WTC11 (cell line): ENCODE measurements at regions not wholly inside any gene's neighbourhood (a gene's known extent, or its start where the extent isn't known, plus 50 kb on each side); places are given as distances from the start of the nearest gene placed in this dataset.

Experiments used
- ATAC-seq: fragments of 200-7000 bp; cut with Tn5 transposase; 2 replicates; pipeline ENCODE4 v1.10.0; 2021; ENCODE audit warnings: mild to moderate bottlenecking, moderate library complexity
- CTCF ChIA-PET: fragments of 300-600 bp; sonication (Branson Sonifier 250); formaldehyde crosslinking; loops from one replicate; lab custom pipeline; 2021; ENCODE audit warnings: antibody characterized with exemption; lab: Charles Lee
- POLR2A ChIA-PET: fragments of 350-600 bp; sonication (Branson Sonifier 250); formaldehyde crosslinking; loops from one replicate; lab custom pipeline; 2021; ENCODE audit warnings: antibody characterized with exemption; lab: Charles Lee
- DNase-seq: peaks from one replicate; pipeline ENCODE4 v3.0.0; 2021; ENCODE audit warnings: low spot score
- H3K27ac Mint-ChIP-seq: 2 replicates; pipeline ENCODE4 v1.8.0; 2021; ENCODE audit warnings: mixed read lengths
- H3K27me3 Mint-ChIP-seq: 2 replicates; pipeline ENCODE4 v1.8.0; 2021; ENCODE audit warnings: low read depth, mild to moderate bottlenecking, moderate library complexity, mixed read lengths
- H3K36me3 Mint-ChIP-seq: 2 replicates; pipeline ENCODE4 v1.8.0; 2021; ENCODE audit warnings: mixed read lengths
- H3K4me1 Mint-ChIP-seq: 2 replicates; pipeline ENCODE4 v1.8.0; 2022; ENCODE audit warnings: mixed read lengths
- H3K4me3 Mint-ChIP-seq: 2 replicates; pipeline ENCODE4 v1.8.0; 2021; ENCODE audit warnings: mild to moderate bottlenecking, moderate library complexity, mixed read lengths
- H3K9me3 Mint-ChIP-seq: 2 replicates; pipeline ENCODE4 v1.8.0; 2021; ENCODE audit warnings: mixed read lengths
- EMX1 ChIP-seq: fragments of 250-450 bp; sonication (Bioruptor Pico); IDR thresholded peaks from 2 replicates; pipeline ENCODE4 v1.8.0; 2021; ENCODE audit warnings: mild to moderate bottlenecking
- GRHL2 ChIP-seq: fragments of 250-450 bp; sonication (Bioruptor Pico); IDR thresholded peaks from 2 replicates; pipeline ENCODE4 v1.8.0; 2022; ENCODE audit warnings: mild to moderate bottlenecking, moderate library complexity; ENCODE audit not compliant: insufficient replicate concordance, severe bottlenecking
- HMGA2 ChIP-seq: fragments of 250-450 bp; sonication (Bioruptor Pico); IDR thresholded peaks from 2 replicates; pipeline ENCODE4 v1.4.0; 2021; ENCODE audit warnings: mild to moderate bottlenecking, moderate library complexity
- NFYB ChIP-seq: sonication (generic); formaldehyde crosslinking; conservative IDR thresholded peaks from 2 replicates; pipeline ENCODE4 v1.8.0; 2022; ENCODE audit warnings: low read depth, missing genetic modification reagents
- NR2C2 ChIP-seq: sonication (generic); formaldehyde crosslinking; IDR thresholded peaks from 2 replicates; pipeline ENCODE4 v1.8.0; 2022; ENCODE audit warnings: mild to moderate bottlenecking, missing genetic modification reagents
- SP1 ChIP-seq: sonication (generic); formaldehyde crosslinking; conservative IDR thresholded peaks from 2 replicates; pipeline ENCODE4 v1.8.1; 2022; ENCODE audit warnings: missing genetic modification reagents
- ZNF219 ChIP-seq: sonication (generic); formaldehyde crosslinking; IDR thresholded peaks from 2 replicates; pipeline ENCODE4 v1.8.0; 2023; ENCODE audit warnings: missing genetic modification reagents, mild to moderate bottlenecking, borderline replicate concordance
- ZNF423 ChIP-seq: fragments of 250-450 bp; sonication (Bioruptor Pico); IDR thresholded peaks from 2 replicates; pipeline ENCODE4 v2.1.2; 2022; ENCODE audit warnings: mild to moderate bottlenecking, moderate library complexity
- ZNF671 ChIP-seq: fragments of 250-450 bp; sonication (Bioruptor Pico); IDR thresholded peaks from 2 replicates; pipeline ENCODE4 v1.8.0; 2021; ENCODE audit warnings: mild to moderate bottlenecking
- TF ChIP-seq, protein P1 (sequence below): fragments of 250-450 bp; sonication (Bioruptor Pico); conservative IDR thresholded peaks from 2 replicates; pipeline ENCODE4 v1.9.0; 2021; ENCODE audit warnings: mild to moderate bottlenecking
- TF ChIP-seq, protein P2 (sequence below): sonication (generic); formaldehyde crosslinking; IDR thresholded peaks from 2 replicates; pipeline ENCODE4 v1.8.0; 2022; ENCODE audit warnings: mild to moderate bottlenecking, missing genetic modification reagents
- TF ChIP-seq, protein P3 (sequence below): fragments of 250-450 bp; sonication (Bioruptor Pico); IDR thresholded peaks from 2 replicates; pipeline ENCODE4 v1.8.0; 2021; ENCODE audit warnings: mild to moderate bottlenecking
- TF ChIP-seq, protein P4 (sequence below): fragments of 200-600 bp; IDR thresholded peaks from 2 replicates; pipeline ENCODE4 v1.8.0; 2022; ENCODE audit warnings: antibody characterized with exemption
- TF ChIP-seq, protein P5 (sequence below): sonication (generic); formaldehyde crosslinking; conservative IDR thresholded peaks from 2 replicates; pipeline ENCODE4 v1.8.1; 2023; ENCODE audit warnings: mild to moderate bottlenecking, low read depth, missing genetic modification reagents, moderate library complexity
- TF ChIP-seq, protein P6 (sequence below): fragments of 250-450 bp; sonication (Bioruptor Pico); IDR thresholded peaks from 2 replicates; pipeline ENCODE4 v1.9.0; 2021; ENCODE audit warnings: mild to moderate bottlenecking

DNA sequence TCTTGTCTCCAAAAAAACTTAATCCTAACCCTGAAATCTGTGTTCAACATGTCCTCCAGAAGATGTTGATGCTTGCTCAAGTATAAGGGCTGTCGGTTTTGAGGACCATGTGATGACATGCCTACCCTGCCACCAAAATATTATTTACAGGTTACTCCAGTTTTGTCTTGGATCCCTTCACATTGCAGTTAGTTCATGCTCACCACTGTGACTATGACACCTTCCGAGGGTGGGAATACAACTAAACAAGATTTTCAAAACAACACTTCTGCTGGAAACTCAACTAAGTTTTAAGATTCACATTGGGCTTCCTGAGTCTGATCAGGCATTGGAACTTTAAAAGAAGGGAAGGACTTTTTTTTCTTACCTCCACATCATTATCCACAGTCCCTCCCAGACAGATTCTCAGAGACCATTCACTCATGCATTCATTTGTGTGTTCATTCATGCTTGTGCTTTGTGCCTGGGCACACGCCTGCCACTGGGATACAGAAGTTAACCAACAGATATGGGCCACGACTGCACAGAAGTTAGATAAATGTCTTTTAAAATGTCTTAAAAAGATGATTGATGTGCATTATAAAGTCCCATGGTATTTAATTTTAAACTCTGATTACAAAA is 118.7 kb upstream of the GJE1 start (continued):
- no peak for TF ChIP-seq ZNF219 (CRISPR knock-in tag)

DNA sequence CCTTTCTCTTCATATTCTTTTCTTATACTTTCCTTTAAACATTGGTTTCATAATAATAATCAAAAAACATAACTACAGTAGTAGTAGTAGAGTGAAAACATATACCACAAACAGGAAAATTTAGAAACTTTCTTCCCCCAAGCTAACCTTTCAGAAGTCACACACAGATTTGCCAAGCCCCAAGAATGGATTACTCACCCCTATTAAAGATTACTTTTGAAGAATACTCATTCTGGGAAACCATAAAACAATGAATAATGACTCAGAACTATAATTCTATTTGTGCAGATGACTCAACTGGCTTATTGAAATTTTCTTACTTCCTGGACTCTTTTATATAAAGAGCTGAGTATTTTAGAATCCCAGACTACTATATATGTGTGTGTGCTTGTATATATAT is 119.4 kb upstream of the GJE1 start:
- ChIA-PET CTCF (no interaction called here), POLR2A (no interaction called here)
- TF ChIP-seq GRHL2 (CRISPR knock-in tag) (no peak), SP1 (CRISPR knock-in tag) (no peak)
- Mint-ChIP-seq H3K27ac (no peak overlapping the region; the same call in 1 of the 2 replicates), H3K36me3 (peaks cover 14% of the 10 kb centered on the region), H3K27me3 (no peaks in the 10 kb centered on the region), H3K4me1 (peaks cover 58% of the 10 kb centered on the region), H3K4me3 (no peak overlapping the region), H3K9me3 (peaks cover 24% of the 10 kb centered on the region)
- no peak for ATAC-seq
- no peak for DNase-seq

DNA sequence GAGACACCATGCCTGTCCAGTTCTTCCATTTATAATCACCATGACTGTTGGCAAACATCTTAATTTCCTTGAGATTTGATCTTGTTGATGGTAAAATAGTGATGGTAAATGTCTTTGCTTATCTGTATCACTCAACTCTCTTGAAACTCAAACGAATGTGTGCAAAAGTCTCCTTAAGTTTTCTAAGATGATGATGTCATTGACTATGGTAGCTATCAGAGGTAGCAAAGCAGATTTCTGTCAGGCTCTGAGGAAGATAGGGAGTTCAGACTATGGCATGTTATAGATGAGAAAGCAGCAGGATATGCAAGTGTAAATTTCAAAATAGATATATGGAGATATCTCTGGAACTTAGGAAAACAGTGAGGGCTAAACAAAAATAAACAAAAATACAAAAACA is 121.0 kb upstream of the GJE1 start:
- peaks cover 20% of the 10 kb centered on the region for H3K9me3 Mint-ChIP-seq
- peaks cover 57% of the 10 kb centered on the region for H3K4me1 Mint-ChIP-seq
- H3K27ac Mint-ChIP-seq, result no peak overlapping the region
- no peaks in the 10 kb centered on the region for H3K27me3 Mint-ChIP-seq
- ATAC-seq, result no peak
- no peak for TF ChIP-seq NFYB
- TF ChIP-seq, protein P1, sequence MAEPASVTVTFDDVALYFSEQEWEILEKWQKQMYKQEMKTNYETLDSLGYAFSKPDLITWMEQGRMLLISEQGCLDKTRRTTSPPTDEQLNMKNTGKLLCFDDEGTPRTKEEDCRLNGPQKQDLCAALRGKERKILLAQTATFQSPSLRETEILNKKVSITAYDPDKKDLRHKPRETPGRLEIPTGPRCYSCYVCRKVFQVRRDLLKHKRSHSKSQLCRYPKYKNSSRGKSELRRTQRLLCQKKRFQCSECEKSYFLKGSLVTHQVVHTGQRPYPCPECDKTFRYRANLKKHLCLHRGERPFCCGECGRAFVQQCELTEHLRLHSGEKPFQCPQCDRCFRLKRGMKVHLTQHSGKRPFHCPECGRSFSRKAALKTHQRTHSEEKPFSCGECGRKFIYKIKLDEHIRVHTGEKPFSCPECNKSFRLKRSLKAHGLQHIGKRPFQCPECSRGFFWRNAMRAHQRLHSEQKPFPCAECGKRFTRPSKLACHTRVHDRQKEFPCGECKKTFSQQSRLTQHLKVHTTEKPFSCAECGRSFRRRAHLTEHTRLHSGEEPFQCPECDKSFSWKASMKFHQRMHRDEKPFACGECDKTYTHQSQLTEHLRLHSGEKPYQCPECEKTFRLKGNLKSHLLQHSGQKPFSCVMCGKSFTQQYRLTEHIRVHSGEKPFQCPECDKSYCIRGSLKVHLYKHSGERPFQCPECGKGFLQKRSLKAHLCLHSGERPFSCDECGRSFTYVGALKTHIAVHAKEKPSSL (CRISPR knock-in tag), result no peak
- no peak for TF ChIP-seq ZNF423 (CRISPR knock-in tag)
- TF ChIP-seq, protein P2, sequence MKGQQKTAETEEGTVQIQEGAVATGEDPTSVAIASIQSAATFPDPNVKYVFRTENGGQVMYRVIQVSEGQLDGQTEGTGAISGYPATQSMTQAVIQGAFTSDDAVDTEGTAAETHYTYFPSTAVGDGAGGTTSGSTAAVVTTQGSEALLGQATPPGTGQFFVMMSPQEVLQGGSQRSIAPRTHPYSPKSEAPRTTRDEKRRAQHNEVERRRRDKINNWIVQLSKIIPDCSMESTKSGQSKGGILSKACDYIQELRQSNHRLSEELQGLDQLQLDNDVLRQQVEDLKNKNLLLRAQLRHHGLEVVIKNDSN (CRISPR knock-in tag), result no peak
- TF ChIP-seq HMGA2 (CRISPR knock-in tag), result no peak
- TF ChIP-seq SP1 (CRISPR knock-in tag), result no peak
- TF ChIP-seq EMX1 (CRISPR knock-in tag), result no peak
- TF ChIP-seq, protein P3, sequence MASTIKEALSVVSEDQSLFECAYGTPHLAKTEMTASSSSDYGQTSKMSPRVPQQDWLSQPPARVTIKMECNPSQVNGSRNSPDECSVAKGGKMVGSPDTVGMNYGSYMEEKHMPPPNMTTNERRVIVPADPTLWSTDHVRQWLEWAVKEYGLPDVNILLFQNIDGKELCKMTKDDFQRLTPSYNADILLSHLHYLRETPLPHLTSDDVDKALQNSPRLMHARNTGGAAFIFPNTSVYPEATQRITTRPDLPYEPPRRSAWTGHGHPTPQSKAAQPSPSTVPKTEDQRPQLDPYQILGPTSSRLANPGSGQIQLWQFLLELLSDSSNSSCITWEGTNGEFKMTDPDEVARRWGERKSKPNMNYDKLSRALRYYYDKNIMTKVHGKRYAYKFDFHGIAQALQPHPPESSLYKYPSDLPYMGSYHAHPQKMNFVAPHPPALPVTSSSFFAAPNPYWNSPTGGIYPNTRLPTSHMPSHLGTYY (CRISPR knock-in tag), result no peak
- TF ChIP-seq, all 79 proteins: peak for 0
- Mint-ChIP-seq H3K4me3 (no peak overlapping the region), H3K36me3 (peaks cover 8% of the 10 kb centered on the region)
- ChIA-PET CTCF (no interaction called here), POLR2A (no interaction called here)
- DNase-seq, result no peak

DNA sequence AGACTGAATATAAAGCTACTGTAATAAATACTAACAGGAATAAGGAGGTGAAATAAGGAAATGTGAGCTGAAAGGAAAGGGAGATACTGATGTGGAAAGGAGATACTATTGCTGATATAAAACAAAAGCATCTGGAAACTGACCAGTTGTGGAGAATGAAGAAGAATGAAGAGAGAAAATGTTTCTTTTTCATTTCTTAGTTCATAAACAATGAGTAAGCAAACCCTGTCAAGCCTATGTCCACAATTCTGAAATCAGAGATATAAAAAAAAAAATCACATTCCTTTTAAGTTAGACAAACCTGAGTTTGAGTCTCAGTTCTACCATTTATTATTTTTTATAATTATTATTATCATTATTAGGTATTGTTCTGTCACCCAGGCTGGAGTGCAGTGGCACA is 121.6 kb upstream of the GJE1 start:
- Mint-ChIP-seq H3K36me3 (peaks cover 8% of the 10 kb centered on the region), H3K27ac (no peak overlapping the region; the same call in 1 of the 2 replicates), H3K9me3 (peaks cover 16% of the 10 kb centered on the region), H3K4me1 (peaks cover 60% of the 10 kb centered on the region), H3K4me3 (no peak overlapping the region), H3K27me3 (no peaks in the 10 kb centered on the region)
- no peak for TF ChIP-seq NR2C2 (CRISPR knock-in tag)
- TF ChIP-seq ZNF671, result no peak
- TF ChIP-seq, protein P4, sequence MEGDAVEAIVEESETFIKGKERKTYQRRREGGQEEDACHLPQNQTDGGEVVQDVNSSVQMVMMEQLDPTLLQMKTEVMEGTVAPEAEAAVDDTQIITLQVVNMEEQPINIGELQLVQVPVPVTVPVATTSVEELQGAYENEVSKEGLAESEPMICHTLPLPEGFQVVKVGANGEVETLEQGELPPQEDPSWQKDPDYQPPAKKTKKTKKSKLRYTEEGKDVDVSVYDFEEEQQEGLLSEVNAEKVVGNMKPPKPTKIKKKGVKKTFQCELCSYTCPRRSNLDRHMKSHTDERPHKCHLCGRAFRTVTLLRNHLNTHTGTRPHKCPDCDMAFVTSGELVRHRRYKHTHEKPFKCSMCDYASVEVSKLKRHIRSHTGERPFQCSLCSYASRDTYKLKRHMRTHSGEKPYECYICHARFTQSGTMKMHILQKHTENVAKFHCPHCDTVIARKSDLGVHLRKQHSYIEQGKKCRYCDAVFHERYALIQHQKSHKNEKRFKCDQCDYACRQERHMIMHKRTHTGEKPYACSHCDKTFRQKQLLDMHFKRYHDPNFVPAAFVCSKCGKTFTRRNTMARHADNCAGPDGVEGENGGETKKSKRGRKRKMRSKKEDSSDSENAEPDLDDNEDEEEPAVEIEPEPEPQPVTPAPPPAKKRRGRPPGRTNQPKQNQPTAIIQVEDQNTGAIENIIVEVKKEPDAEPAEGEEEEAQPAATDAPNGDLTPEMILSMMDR, result no peak
- TF ChIP-seq, protein P5, sequence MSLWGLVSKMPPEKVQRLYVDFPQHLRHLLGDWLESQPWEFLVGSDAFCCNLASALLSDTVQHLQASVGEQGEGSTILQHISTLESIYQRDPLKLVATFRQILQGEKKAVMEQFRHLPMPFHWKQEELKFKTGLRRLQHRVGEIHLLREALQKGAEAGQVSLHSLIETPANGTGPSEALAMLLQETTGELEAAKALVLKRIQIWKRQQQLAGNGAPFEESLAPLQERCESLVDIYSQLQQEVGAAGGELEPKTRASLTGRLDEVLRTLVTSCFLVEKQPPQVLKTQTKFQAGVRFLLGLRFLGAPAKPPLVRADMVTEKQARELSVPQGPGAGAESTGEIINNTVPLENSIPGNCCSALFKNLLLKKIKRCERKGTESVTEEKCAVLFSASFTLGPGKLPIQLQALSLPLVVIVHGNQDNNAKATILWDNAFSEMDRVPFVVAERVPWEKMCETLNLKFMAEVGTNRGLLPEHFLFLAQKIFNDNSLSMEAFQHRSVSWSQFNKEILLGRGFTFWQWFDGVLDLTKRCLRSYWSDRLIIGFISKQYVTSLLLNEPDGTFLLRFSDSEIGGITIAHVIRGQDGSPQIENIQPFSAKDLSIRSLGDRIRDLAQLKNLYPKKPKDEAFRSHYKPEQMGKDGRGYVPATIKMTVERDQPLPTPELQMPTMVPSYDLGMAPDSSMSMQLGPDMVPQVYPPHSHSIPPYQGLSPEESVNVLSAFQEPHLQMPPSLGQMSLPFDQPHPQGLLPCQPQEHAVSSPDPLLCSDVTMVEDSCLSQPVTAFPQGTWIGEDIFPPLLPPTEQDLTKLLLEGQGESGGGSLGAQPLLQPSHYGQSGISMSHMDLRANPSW (CRISPR knock-in tag), result no peak
- TF ChIP-seq, protein P6, sequence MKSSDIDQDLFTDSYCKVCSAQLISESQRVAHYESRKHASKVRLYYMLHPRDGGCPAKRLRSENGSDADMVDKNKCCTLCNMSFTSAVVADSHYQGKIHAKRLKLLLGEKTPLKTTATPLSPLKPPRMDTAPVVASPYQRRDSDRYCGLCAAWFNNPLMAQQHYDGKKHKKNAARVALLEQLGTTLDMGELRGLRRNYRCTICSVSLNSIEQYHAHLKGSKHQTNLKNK (CRISPR knock-in tag), result no peak
- DNase-seq (no peak), ATAC-seq (no peak)
- ChIA-PET POLR2A (no interaction called here), CTCF (no interaction called here)
